Aorta (tissue), 5 donors: ENCODE measurements at regions not wholly inside any gene's neighbourhood (a gene's known extent, or its start where the extent isn't known, plus 50 kb on each side); places are given as distances from the start of the nearest gene placed in this dataset.
"Not testable (repeated sequence)": the region's sequence is repeated elsewhere in the genome, so short reads cannot be mapped to it uniquely, and the experiment has no call there.

Experiments used
- ATAC-seq: fragments of 200-7000 bp; cut with Tn5 transposase; one replicate; pipeline ENCODE4 v1.9.1; 2022; ENCODE audit warnings: moderate library complexity; ENCODE audit not compliant: low FRiP score
- DNase-seq, 2 donors: peaks; one replicate each; pipeline ENCODE4 v3.0.0-alpha.2; 2020
- H3K27ac ChIP-seq, 2 donors: one replicate each; pipeline ENCODE4 v1.5.1; 2013; ENCODE audit warnings: low read length in 2 of 2, mild to moderate bottlenecking in 2 of 2, moderate library complexity in 2 of 2, control low read depth in 1 of 2, inconsistent platforms in 1 of 2, low read depth in 1 of 2
- H3K27me3 ChIP-seq, 2 donors: one replicate each; pipeline ENCODE4 v1.6.1; 2013; ENCODE audit warnings: control low read depth in 1 of 2, low read length in 1 of 2, mild to moderate bottlenecking in 1 of 2, moderate library complexity in 1 of 2; ENCODE audit not compliant: insufficient read depth in 2 of 2, control insufficient read depth in 1 of 2
- H3K36me3 ChIP-seq, 2 donors: one replicate each; pipeline ENCODE4 v1.6.1; 2013; ENCODE audit warnings: control low read depth in 1 of 2, low read length in 1 of 2, mild to moderate bottlenecking in 1 of 2; ENCODE audit not compliant: insufficient read depth in 2 of 2, control insufficient read depth in 1 of 2
- H3K4me1 ChIP-seq, 2 donors: one replicate each; pipeline ENCODE4 v1.6.1; 2013; ENCODE audit warnings: low read length in 2 of 2, control low read depth in 1 of 2, mild to moderate bottlenecking in 1 of 2, moderate library complexity in 1 of 2; ENCODE audit not compliant: insufficient read depth in 2 of 2, control insufficient read depth in 1 of 2
- H3K4me3 ChIP-seq, 2 donors: one replicate each; pipeline ENCODE4 v1.5.1; 2013; ENCODE audit warnings: low read length in 2 of 2, control low read depth in 1 of 2, mild to moderate bottlenecking in 1 of 2
- H3K9me3 ChIP-seq: one replicate; pipeline ENCODE4 v1.6.1; 2013; ENCODE audit warnings: mild to moderate bottlenecking, low read length; ENCODE audit not compliant: control insufficient read depth
- WGBS, 2 donors: extraction: QIAGEN DNeasy Blood & Tissue Kit; methylation state at CpG; one replicate each; pipeline ENCODE4 v1.1.7; 2013; 5-methylcytosine and 5-hydroxymethylcytosine counted together
- intact Hi-C, 2 donors: fragments of 100-400 bp; cut with DNase I; formaldehyde crosslinking; loops; one replicate each; pipeline versions ENCODE4 v1.14.2 to v1.15.0; 2022
- donor health status: healthy with polysubstance abuse.
- donor health status: Bipolar disorder and iron deficiency.
- donor health status: DM: no; HTN: no; CAD: no.
- donor health status: DM: no; HTN: no; CAD: no.
- donor health status: DM: yes; HTN: yes; CAD: no.

- DNase-seq (no peak), ATAC-seq (no peak)
- WGBS, 2 donors, result 88 to 89% methylated on average over 8 of the region's 8 CpGs
- no peaks in the 10 kb centered on the region for H3K9me3 ChIP-seq
- no peaks in the 10 kb centered on the region for H3K4me1 ChIP-seq
- no peak overlapping the region for H3K27ac ChIP-seq
- H3K27me3 ChIP-seq, result no peaks in the 10 kb centered on the region
- intact Hi-C loops, result no loop called here
- no peaks in the 10 kb centered on the region for H3K36me3 ChIP-seq
- no peak overlapping the region for H3K4me3 ChIP-seq
These were observed 771.2 kb upstream of the CDH10 start for GRCh38 chr5:25415970-25416369.

DNA sequence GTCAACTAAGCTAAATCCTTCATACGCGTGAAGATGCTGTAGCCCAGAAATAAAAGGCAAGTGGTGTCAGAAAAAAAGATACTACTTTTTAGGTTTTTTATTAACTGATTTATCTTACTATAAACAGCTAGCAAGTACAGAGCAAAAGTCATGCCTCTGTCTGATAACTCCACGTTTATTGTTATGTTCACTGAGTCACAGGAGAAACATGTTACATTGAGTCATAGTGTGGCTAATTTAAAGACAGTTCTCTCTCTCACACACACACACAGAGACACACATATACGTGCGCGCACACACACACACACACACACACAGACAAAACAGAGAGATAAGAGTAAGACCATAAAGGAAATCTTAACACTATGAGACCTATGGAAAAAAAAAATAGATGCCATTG is 770.0 kb upstream of the CDH10 start:
- no peak for ATAC-seq
- WGBS, 2 donors, result 46 to 55% methylated on average over 6 of the region's 6 CpGs

GRCh38 chr5:25412116-25412661 is 767.4 kb upstream of the CDH10 start:
- DNase-seq (no peak), ATAC-seq (no peak)
- H3K27ac ChIP-seq, result no peak overlapping the region
- no peak overlapping the region for H3K4me3 ChIP-seq
- intact Hi-C loops, result no loop called here
- H3K27me3 ChIP-seq, result no peaks in the 10 kb centered on the region
- no peaks in the 10 kb centered on the region for H3K9me3 ChIP-seq
- H3K4me1 ChIP-seq, result no peaks in the 10 kb centered on the region
- H3K36me3 ChIP-seq, result no peaks in the 10 kb centered on the region
- WGBS, 2 donors, result 66 to 67% methylated on average over 2 of the region's 2 CpGs

More for the DNA sequence above, 770.0 kb upstream of the CDH10 start:
- Histone ChIP-seq H3K4me3 (no peak overlapping the region), H3K27ac (no peak overlapping the region), H3K4me1 (no peaks in the 10 kb centered on the region), H3K27me3 (no peaks in the 10 kb centered on the region), H3K36me3 (no peaks in the 10 kb centered on the region), H3K9me3 (no peaks in the 10 kb centered on the region)
- intact Hi-C loops, result no loop called here
- no peak for DNase-seq

GRCh38 chr5:25407365-25407764 is 762.6 kb upstream of the CDH10 start:
- H3K9me3 ChIP-seq, result not testable (repeated sequence)

DNA sequence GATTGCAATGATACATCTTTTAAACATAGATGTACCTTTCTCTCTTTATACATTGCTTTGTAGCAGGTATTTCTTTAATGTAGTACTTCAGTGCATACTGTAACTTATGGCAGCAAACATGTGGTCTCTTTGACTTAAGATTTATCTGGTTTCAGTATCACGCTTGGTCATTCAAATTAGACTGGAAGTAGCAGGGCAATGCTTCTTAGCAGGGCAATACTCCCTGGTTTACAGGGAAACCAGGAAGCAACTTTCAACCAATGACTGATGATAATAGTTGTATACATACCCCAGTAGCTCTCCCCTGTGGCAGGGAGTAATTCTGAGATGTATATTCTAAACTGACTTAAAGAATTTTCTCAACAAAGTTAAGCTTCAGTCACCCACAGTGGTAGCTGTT is 761.1 kb upstream of the CDH10 start:
- no peak for ATAC-seq
- 49 to 52% methylated on average over 1 of the region's 1 CpG for WGBS, 2 donors
- DNase-seq, result no peak
- H3K36me3 ChIP-seq, result no peaks in the 10 kb centered on the region
- H3K27me3 ChIP-seq, result no peaks in the 10 kb centered on the region
- H3K4me3 ChIP-seq, result no peak overlapping the region
- H3K9me3 ChIP-seq, result peaks cover 3% of the 10 kb centered on the region
- H3K27ac ChIP-seq, result no peak overlapping the region
- H3K4me1 ChIP-seq, result no peaks in the 10 kb centered on the region
- intact Hi-C loops, result no loop called here

More at GRCh38 chr5:25407365-25407764, 762.6 kb upstream of the CDH10 start:
- H3K4me1 ChIP-seq, ATAC-seq, intact Hi-C loops, H3K27me3 ChIP-seq, H3K4me3 ChIP-seq, H3K27ac ChIP-seq, H3K36me3 ChIP-seq, DNase-seq: not testable (repeated sequence)
- 74 to 75% methylated on average over 6 of the region's 6 CpGs for WGBS, 2 donors

GRCh38 chr5:25399878-25400480 is 755.2 kb upstream of the CDH10 start:
- Histone ChIP-seq H3K27ac (no peak overlapping the region), H3K9me3 (peaks cover 2% of the 10 kb centered on the region), H3K4me3 (no peak overlapping the region), H3K4me1 (no peaks in the 10 kb centered on the region), H3K36me3 (no peaks in the 10 kb centered on the region), H3K27me3 (no peaks in the 10 kb centered on the region)
- 97 to 98% methylated on average over 1 of the region's 1 CpG for WGBS, 2 donors
- ATAC-seq (no peak), DNase-seq (no peak)
- intact Hi-C loops, result no loop called here

- no peaks in the 10 kb centered on the region for H3K4me1 ChIP-seq
- no peak overlapping the region for H3K4me3 ChIP-seq
- 80 to 82% methylated on average over 1 of the region's 1 CpG for WGBS, 2 donors
- H3K9me3 ChIP-seq, result no peaks in the 10 kb centered on the region
- ATAC-seq (no peak), DNase-seq (no peak)
- intact Hi-C loops, result no loop called here
- H3K36me3 ChIP-seq, result no peaks in the 10 kb centered on the region
- H3K27me3 ChIP-seq, result no peaks in the 10 kb centered on the region
- no peak overlapping the region for H3K27ac ChIP-seq
These were observed 749.2 kb upstream of the CDH10 start for GRCh38 chr5:25393957-25394356.

GRCh38 chr5:25393256-25393655 is 748.5 kb upstream of the CDH10 start:
- WGBS, 2 donors, result 76 to 81% methylated on average over 1 of the region's 1 CpG
- H3K4me1 ChIP-seq, result no peaks in the 10 kb centered on the region
- intact Hi-C loops, result no loop called here

GRCh38 chr5:25387953-25388352 is 743.2 kb upstream of the CDH10 start:
- intact Hi-C loops, result no loop called here
- 46 to 52% methylated on average over 1 of the region's 1 CpG for WGBS, 2 donors
- no peak for ATAC-seq
- DNase-seq, result no peak
- H3K9me3 ChIP-seq, result peaks cover 2% of the 10 kb centered on the region
- H3K4me1 ChIP-seq, result no peaks in the 10 kb centered on the region
- H3K36me3 ChIP-seq, result no peaks in the 10 kb centered on the region
- H3K27ac ChIP-seq, result no peak overlapping the region
- H3K4me3 ChIP-seq, result no peak overlapping the region
- H3K27me3 ChIP-seq, result no peaks in the 10 kb centered on the region

More at GRCh38 chr5:25393256-25393655, 748.5 kb upstream of the CDH10 start:
- DNase-seq, result no peak
- no peaks in the 10 kb centered on the region for H3K9me3 ChIP-seq
- H3K27ac ChIP-seq, result no peak overlapping the region
- H3K4me3 ChIP-seq, result no peak overlapping the region
- no peaks in the 10 kb centered on the region for H3K36me3 ChIP-seq
- ATAC-seq, result no peak
- no peaks in the 10 kb centered on the region for H3K27me3 ChIP-seq
